Endodermal cell (in vitro differentiated cells): ENCODE measurements at regions not wholly inside any gene's neighbourhood (a gene's known extent, or its start where the extent isn't known, plus 50 kb on each side); places are given as distances from the start of the nearest gene placed in this dataset.

Experiments
- DNase-seq: peaks from one replicate; pipeline ENCODE4 v3.0.0-alpha.2; 2017
- H3K27ac ChIP-seq: 2 replicates; pipeline ENCODE4 v1.5.1; 2013; ENCODE audit warnings: mild to moderate bottlenecking, low read depth, low read length, moderate library complexity
- H3K27me3 ChIP-seq: 2 replicates; pipeline ENCODE4 v1.6.1; 2013; ENCODE audit warnings: mild to moderate bottlenecking, low read length, moderate library complexity; ENCODE audit not compliant: insufficient read depth, control insufficient read depth, poor library complexity, severe bottlenecking
- H3K36me3 ChIP-seq: 2 replicates; pipeline ENCODE4 v1.7.0; 2013; ENCODE audit warnings: mild to moderate bottlenecking, low read length, moderate library complexity; ENCODE audit not compliant: control insufficient read depth, insufficient read depth
- H3K4me1 ChIP-seq: one replicate; pipeline ENCODE4 v1.7.0; 2013; ENCODE audit warnings: low read length; ENCODE audit not compliant: control insufficient read depth, insufficient read depth
- H3K4me3 ChIP-seq: 2 replicates; pipeline ENCODE4 v1.5.1; 2013; ENCODE audit warnings: mild to moderate bottlenecking, low read length, moderate library complexity
- H3K9ac ChIP-seq: 2 replicates; pipeline ENCODE4 v1.6.1; 2013; ENCODE audit warnings: mild to moderate bottlenecking, low read length, moderate library complexity; ENCODE audit not compliant: poor library complexity, severe bottlenecking; ENCODE audit errors: extremely low read depth
- H3K9me3 ChIP-seq: 2 replicates; pipeline ENCODE4 v1.6.1; 2013; ENCODE audit warnings: mild to moderate bottlenecking, low read length, moderate library complexity; ENCODE audit not compliant: control insufficient read depth
- H3K27ac Mint-ChIP-seq: 2 replicates; pipeline ENCODE4 v1.8.0; 2020; ENCODE audit warnings: mixed read lengths
- H3K27me3 Mint-ChIP-seq: 2 replicates; pipeline ENCODE4 v1.8.0; 2021; ENCODE audit warnings: mild to moderate bottlenecking, mixed read lengths; ENCODE audit not compliant: insufficient read depth
- H3K36me3 Mint-ChIP-seq: 2 replicates; pipeline ENCODE4 v1.8.0; 2020; ENCODE audit warnings: low read depth, mixed read lengths
- H3K4me1 Mint-ChIP-seq: 2 replicates; pipeline ENCODE4 v1.8.0; 2020; ENCODE audit warnings: mixed read lengths
- H3K4me3 Mint-ChIP-seq: 2 replicates; pipeline ENCODE4 v1.8.0; 2020; ENCODE audit warnings: mild to moderate bottlenecking, moderate library complexity, mixed read lengths
- H3K9me3 Mint-ChIP-seq: 2 replicates; pipeline ENCODE4 v1.8.0; 2020; ENCODE audit warnings: mild to moderate bottlenecking, mixed read lengths
- CTCF ChIP-seq: fragments of 200-600 bp; sonication (generic); conservative IDR thresholded peaks from 2 replicates; pipeline ENCODE4 v1.5.0; 2021; ENCODE audit warnings: antibody characterized with exemption, mild to moderate bottlenecking
- WGBS, 2 experiments: methylation state at CpG; one replicate each; pipeline versions ENCODE4 v1.1.5 to v1.1.7; 2013; ENCODE audit warnings: missing lambda C conversion rate in 2 of 2, mixed read lengths in 1 of 2; ENCODE audit not compliant: insufficient coverage in 1 of 2, insufficient read length in 1 of 2; 5-methylcytosine and 5-hydroxymethylcytosine counted together

- Mint-ChIP-seq H3K9me3 (no peaks in the 10 kb centered on the region), H3K36me3 (no peaks in the 10 kb centered on the region), H3K27ac (no peak overlapping the region), H3K4me3 (no peak overlapping the region), H3K4me1 (no peaks in the 10 kb centered on the region), H3K27me3 (no peaks in the 10 kb centered on the region)
- H3K4me3 ChIP-seq = no peak overlapping the region
- H3K4me1 ChIP-seq = no peaks in the 10 kb centered on the region
- DNase-seq = no peak
- H3K9me3 ChIP-seq = no peaks in the 10 kb centered on the region
- TF ChIP-seq CTCF = no peak
- H3K27me3 ChIP-seq = no peaks in the 10 kb centered on the region
- H3K27ac ChIP-seq = no peak overlapping the region
- no peak overlapping the region for H3K9ac ChIP-seq
- H3K36me3 ChIP-seq = no peaks in the 10 kb centered on the region
- WGBS, 2 experiments = no CpG with 5 or more reads among the region's 1 CpG
Measured at GRCh38 chr11:96986516-96986915, 596.7 kb downstream of the JRKL start.

- Mint-ChIP-seq H3K27ac (no peak overlapping the region), H3K9me3 (no peaks in the 10 kb centered on the region), H3K36me3 (no peaks in the 10 kb centered on the region), H3K27me3 (no peaks in the 10 kb centered on the region), H3K4me1 (no peaks in the 10 kb centered on the region), H3K4me3 (no peak overlapping the region)
- Histone ChIP-seq H3K4me3 (no peak overlapping the region), H3K36me3 (no peaks in the 10 kb centered on the region), H3K27me3 (no peaks in the 10 kb centered on the region), H3K4me1 (no peaks in the 10 kb centered on the region), H3K9me3 (no peaks in the 10 kb centered on the region), H3K27ac (no peak overlapping the region), H3K9ac (no peak overlapping the region)
- TF ChIP-seq CTCF = no peak
- 88 to 92% methylated on average over 2 of the region's 2 CpGs for WGBS, 2 experiments
- DNase-seq = no peak
Measured at GRCh38 chr11:96990914-96991313, 601.1 kb downstream of the JRKL start.

GRCh38 chr11:97000481-97000880 lies 610.7 kb downstream of the JRKL start:
- Histone ChIP-seq H3K36me3 (no peaks in the 10 kb centered on the region), H3K9ac (no peak overlapping the region), H3K4me1 (no peaks in the 10 kb centered on the region), H3K27me3 (no peaks in the 10 kb centered on the region), H3K9me3 (no peaks in the 10 kb centered on the region), H3K4me3 (no peak overlapping the region), H3K27ac (no peak overlapping the region)
- Mint-ChIP-seq H3K9me3 (no peaks in the 10 kb centered on the region), H3K27me3 (no peaks in the 10 kb centered on the region), H3K4me1 (no peaks in the 10 kb centered on the region), H3K4me3 (no peak overlapping the region), H3K36me3 (no peaks in the 10 kb centered on the region), H3K27ac (no peak overlapping the region)
- 90 to 96% methylated on average over 2 to 4 of the region's 5 CpGs for WGBS, 2 experiments
- no peak for TF ChIP-seq CTCF
- no peak for DNase-seq
